ENCODE measurements at regions not wholly inside any gene's neighbourhood (a gene's known extent, or its start where the extent isn't known, plus 50 kb on each side); places are given as distances from the start of the nearest gene placed in this dataset.
"Not testable (repeated sequence)": the region's sequence is repeated elsewhere in the genome, so short reads cannot be mapped to it uniquely, and the experiment has no call there.

DNA sequence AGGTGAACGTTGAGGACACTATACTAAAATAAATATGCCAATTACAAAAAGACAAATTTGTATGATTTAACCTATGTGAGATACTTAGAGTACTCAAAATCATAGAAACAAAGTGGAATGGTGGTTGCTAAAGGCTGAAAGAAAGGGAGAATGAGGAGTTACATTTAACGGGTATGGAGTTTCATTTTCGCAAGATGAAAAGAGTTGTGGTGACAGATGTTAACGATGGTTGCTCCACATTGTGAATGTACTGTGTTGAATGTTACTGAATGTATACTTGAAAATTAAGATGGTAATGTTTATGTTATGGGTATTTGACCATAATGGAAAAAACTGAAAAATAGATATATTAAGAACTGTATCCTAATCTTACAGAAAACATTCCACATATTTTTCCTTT, 51.3 kb upstream of the MOCS2 start:
- DNase-seq (ENCODE audit: low read depth, low spot score), result no peak

GRCh38 chr5:53161876-53162275, 52.3 kb upstream of the MOCS2 start:
- no peak for DNase-seq (ENCODE audit: low read depth, low spot score)

DNA sequence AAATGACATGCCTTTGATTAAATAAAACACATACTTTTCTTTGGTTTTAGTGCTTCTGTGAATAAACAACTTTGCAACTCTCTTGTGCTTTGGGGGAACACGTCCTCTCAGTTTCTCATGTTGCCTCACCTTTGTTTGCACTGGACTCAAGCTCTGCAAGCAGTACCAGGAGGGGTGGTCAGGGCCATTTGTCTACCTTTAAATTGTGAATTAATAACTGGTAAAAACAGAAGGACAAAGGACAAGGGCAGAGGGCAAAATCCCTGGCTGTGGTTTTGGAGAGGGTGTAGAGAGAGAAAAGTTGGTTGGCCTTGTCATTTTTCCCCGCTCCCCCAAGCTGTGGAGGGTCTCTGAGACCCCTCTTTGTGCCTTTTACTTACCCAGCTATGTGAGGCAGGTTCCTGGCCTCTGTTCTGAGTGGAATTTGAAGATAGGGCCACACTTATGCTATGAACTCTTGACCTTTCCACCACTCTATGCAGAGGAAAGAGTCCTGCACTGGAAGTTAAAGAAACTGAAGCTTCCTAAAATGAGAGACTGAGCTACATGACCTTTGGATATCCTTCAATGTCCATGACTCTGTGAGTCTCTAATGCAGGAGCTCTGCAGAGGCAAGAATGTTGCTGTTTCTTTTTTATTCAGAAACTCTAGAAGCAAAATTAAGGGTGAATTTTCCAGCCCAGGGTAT, 55.1 kb upstream of the MOCS2 start:
- no peak for DNase-seq (ENCODE audit: low read depth, low spot score)

GRCh38 chr5:53165431-53166182, 56.0 kb upstream of the MOCS2 start:
- no peak for DNase-seq (ENCODE audit: low read depth, low spot score)

DNA sequence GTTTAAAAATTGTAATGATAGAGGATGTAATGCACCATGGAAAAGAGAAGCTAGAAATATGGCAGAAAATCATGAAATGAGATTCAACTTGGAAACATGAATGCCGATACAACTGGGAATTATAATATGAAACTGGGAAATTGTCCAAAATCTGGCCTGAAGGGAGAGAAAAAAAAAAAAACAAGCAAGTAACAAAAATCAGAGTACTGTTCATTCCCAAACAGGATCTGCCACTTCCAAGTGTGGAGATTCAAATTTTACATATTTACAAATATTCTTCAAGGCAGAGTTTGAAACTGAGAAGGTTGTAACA, 56.6 kb upstream of the MOCS2 start:
- DNase-seq (ENCODE audit: low read depth, low spot score), result no peak

DNA sequence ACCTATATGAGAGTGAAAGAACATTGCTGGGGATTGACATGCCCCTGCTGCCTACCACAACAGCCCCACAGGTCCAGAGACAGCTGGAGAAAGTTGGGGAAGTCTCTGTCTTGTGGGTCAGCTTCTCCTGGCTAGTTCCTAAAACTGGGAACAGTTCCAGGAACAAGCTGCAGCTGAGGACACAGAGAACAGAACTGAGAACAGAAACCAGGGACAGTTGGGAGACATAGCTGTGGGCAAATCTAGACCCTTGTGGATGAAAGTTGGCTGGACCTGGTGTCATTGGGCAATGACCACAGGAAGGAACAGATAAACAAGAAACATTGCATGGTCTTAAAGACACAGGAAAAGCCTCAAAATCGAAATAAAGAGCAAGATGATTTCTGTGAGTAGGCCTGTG, 58.3 kb upstream of the MOCS2 start:
- no peak for DNase-seq (ENCODE audit: low read depth, low spot score)

DNA sequence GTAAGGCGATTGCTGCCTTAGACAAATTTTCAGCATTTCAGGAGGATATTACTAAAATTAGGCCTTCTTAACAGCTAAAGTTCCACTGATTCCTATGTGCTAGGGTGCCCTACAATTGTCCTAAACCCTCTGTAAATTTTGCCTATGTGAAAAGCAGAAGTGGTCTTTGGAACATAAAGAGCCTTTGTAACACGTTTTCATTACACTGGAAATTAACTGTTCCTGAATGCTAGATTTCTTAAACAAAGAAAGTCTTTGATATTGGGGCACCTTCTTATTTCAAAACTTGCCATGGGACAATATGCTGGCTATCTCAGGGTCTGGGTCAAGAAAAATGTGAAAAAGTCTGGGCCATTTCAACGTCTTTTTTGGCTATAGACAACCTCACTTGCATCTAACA, 60.4 kb upstream of the MOCS2 start:
- no peak for DNase-seq (ENCODE audit: low read depth, low spot score)

GRCh38 chr5:53170746-53171349, 61.3 kb upstream of the MOCS2 start:
- no peak for DNase-seq (ENCODE audit: low read depth, low spot score)

DNA sequence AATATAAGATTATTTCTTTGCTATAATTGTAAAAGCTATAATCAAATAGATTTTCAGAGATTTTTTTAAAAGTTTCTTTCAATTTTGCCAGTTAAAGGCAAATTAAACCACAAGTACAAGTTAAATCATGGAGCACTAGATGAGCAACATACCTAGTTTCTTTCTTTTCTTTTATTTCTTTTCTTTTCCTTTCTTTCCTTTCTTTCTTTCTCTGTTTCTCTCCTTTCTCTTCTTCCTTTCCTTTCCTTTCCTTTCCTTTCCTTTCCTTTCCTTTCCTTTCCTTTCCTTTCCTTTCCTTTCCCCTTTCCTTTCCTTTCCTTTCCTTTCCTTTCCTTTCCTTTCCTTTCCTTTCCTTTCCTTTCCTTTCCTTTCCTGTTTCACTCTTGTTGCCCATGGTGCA, 62.5 kb upstream of the MOCS2 start:
- not testable (repeated sequence) for DNase-seq (ENCODE audit: low read depth, low spot score)

- no peak for DNase-seq (ENCODE audit: low read depth, low spot score)
Measured at GRCh38 chr5:53172630-53173029, 63.1 kb upstream of the MOCS2 start.

DNA sequence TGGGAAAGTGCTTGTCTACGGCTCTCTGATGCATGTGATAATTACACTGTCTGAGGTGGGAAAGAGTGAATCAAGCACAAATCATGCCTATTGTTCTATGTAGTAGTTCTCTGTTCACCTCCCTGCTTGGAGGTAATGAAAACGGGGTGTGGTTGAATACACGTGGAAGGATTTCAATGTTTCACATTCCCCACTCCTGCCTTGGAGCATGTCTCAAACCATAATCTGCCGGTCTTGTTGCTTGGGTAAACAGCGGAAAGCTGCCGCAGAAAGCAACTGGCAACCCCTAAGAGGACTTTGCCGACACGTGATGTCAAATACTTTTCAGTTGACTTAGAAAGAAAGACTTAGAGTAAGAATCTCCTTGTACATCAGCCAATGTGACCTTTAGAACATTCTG, 63.5 kb upstream of the MOCS2 start:
- no peak for DNase-seq (ENCODE audit: low read depth, low spot score)

DNA sequence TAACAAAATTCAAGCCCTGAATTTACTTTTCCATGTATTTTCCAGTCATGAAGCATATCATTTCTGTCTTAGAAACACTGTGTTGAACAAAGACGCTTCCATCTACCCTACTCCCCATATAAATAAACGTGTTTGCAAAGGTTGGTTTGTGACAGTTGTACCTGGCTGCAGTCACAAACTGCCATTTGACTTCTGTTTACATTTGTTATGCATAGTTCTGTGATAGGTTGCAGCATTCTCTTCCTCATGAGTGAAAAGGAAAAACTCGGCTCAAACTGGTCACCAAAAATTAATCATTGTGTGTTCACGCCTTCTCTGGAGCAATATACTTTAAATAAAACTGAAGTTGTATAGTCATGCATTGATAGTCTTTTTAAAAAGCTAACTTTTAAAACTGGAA, 69.3 kb upstream of the MOCS2 start:
- no peak for DNase-seq (ENCODE audit: low read depth, low spot score)

- DNase-seq (ENCODE audit: low read depth, low spot score), result no peak
Measured at GRCh38 chr5:53179691-53180090, 70.1 kb upstream of the MOCS2 start.

- no peak for DNase-seq (ENCODE audit: low read depth, low spot score)
Measured at GRCh38 chr5:53180538-53180937, 71.0 kb upstream of the MOCS2 start.

DNA sequence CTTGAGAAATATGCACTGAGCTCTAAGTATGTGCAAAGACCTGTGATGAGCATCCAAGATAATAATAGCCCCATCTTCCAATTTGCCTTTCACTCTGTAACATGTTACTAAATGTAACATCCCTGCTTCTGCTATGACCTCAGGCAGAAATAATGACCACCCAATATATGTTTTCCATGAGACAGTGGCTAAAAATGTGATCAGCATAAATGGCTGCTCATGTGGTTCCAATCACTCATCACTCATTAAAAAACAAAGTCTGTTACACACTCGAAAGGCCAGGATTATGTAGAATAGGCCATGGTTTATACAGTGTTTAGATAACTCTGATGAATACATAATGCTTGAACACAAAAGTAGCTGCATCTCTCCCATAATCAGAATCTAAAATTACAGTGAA, 71.4 kb upstream of the MOCS2 start:
- no peak for DNase-seq (ENCODE audit: low read depth, low spot score)

GRCh38 chr5:53183880-53184279, 74.3 kb upstream of the MOCS2 start:
- DNase-seq (ENCODE audit: low read depth, low spot score), result no peak

DNA sequence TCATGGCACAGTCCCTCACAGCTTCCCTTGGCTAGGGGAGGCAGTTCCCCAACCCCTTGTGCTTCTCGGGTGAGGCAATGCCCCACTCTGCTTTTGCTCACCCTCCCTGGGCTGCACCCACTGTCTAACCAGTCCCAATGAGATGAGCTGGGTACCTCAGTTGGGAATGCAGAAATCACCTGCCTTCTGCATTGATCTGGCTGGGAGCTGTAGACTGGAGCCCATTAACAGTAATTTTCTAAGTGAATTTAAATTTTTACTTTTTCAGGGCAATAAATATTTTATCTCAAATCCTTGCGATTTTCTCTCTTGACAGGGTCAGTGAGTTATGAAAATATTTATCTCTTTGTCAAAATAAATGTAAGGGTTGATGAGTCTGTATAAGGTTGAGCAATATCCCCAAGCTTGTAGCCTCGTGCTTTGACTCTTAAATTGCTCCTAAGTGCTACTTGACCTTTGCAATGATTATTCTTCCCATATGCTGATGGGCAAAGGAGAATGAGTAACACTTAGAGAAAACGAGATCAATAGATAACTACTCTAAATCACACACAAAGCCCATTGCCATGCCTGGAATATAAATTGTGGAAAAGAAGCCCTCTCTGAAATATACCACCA, 82.1 kb upstream of the MOCS2 start:
- no peak for DNase-seq (ENCODE audit: low read depth, low spot score)

DNA sequence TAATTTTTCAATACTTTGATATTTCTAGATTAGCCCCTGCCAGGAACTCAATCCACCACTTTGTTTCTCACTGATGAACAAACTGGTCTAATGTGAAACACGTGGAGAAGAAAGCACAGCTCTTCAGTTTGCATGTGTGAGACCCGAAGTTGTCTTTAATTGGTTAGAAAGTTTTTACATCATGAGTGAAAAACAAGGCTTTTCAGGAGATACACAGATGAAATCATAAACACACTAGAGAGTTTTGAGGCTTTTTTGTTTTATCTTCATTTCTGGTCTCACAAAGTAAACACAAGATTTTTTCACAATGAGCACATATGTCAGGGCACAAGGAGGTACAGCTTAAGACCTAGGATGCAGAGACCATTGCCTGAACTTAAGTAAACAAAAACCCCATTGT, 84.5 kb upstream of the MOCS2 start:
- DNase-seq (ENCODE audit: low read depth, low spot score), result no peak

GRCh38 chr5:53199882-53200281, 90.3 kb upstream of the MOCS2 start:
- DNase-seq (ENCODE audit: low read depth, low spot score), result no peak

DNA sequence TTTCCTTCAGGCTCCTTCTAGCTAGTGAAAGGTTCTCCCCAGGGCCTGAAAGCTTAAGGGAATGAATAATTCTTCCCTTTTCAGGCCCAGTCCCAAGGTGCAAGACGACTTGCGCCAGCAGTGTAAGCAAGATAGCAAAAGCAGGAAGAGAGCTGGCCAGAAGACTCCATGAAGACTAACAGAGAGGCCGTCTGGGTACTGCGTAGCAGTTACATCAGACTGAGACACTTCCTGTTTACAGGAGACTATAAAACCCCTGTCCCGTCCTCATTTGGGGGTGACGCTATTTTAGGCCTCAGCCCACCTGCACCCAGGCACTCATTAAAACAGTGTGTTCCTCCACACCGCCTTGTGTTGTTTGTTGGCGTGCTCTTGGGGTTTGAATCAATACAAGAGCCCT, 90.7 kb upstream of the MOCS2 start:
- no peak for DNase-seq (ENCODE audit: low read depth, low spot score)

- no peak for DNase-seq (ENCODE audit: low read depth, low spot score)
Measured at GRCh38 chr5:53201746-53202145, 92.2 kb upstream of the MOCS2 start.

DNA sequence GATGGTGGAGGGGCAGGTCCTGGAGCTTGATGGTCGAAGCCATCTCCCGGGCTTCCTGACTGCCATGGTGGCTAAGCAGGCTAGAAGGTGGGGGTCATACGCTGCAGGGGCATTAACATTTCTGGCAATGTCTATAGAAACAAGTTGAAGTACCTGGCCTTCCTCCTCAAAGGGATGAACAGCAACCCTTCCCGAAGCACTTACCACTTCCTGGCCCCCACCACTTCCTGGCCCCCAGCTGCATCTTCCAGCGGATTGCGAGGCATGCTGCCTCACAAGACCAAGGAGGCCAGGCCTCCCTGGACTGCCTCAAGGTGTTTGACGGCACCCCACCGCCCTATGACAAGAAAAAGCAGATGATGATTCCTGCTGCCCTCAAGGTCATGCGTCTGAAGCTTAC, 97.0 kb upstream of the MOCS2 start:
- no peak for DNase-seq (ENCODE audit: low read depth, low spot score)

DNA sequence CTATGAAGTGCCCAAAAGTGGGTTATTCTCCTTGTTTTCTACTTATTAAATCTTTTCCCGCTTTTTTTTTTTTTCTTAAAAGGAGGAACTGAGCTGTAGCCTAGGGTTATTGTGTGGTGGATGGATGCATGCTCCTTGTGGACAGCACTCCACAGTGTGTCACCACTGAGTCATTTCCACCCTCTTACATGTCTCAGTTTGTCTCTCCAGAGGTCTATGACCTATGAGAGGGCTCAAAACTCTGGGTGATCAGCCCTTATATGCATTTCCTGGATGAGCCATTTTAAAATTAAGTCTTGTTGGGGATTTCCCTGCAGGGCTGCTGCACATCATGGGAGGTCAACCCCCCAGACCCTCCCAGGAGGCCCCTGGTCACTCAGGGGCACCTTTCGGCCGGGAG, 102.2 kb upstream of the MOCS2 start:
- DNase-seq (ENCODE audit: low read depth, low spot score), result peak; percentile 2

Data from smooth muscle cell of the brain vasculature (primary cell).